H9 (cell line): ENCODE measurements at regions not wholly inside any gene's neighbourhood (a gene's known extent, or its start where the extent isn't known, plus 50 kb on each side); places are given as distances from the start of the nearest gene placed in this dataset.

ENCODE experiments used
- DNase-seq: peaks from one replicate; pipeline ENCODE4 v3.0.0-alpha.2; 2017
- H2AFZ ChIP-seq: one replicate; pipeline ENCODE4 v1.6.1; 2013; ENCODE audit warnings: mild to moderate bottlenecking, low read length, control low read depth, moderate library complexity
- H2AK5ac ChIP-seq: 2 replicates; pipeline ENCODE4 v1.6.1; 2013; ENCODE audit warnings: low read length, control low read depth, mixed read lengths; ENCODE audit not compliant: insufficient read length
- H2BK120ac ChIP-seq: one replicate; pipeline ENCODE4 v1.6.1; 2013; ENCODE audit warnings: low read depth, mild to moderate bottlenecking, low read length, control low read depth, inconsistent platforms; ENCODE audit not compliant: poor library complexity, severe bottlenecking
- H2BK12ac ChIP-seq: 2 replicates; pipeline ENCODE4 v1.6.1; 2013; ENCODE audit warnings: low read length, control low read depth, mixed read lengths, low read depth; ENCODE audit not compliant: insufficient read length
- H2BK15ac ChIP-seq: 2 replicates; pipeline ENCODE4 v1.6.1; 2013; ENCODE audit warnings: low read depth, low read length, control low read depth
- H2BK20ac ChIP-seq: one replicate; pipeline ENCODE4 v1.6.1; 2013; ENCODE audit warnings: low read depth, mild to moderate bottlenecking, low read length, control low read depth, inconsistent platforms; ENCODE audit not compliant: poor library complexity, severe bottlenecking
- H2BK5ac ChIP-seq: 2 replicates; pipeline ENCODE4 v1.6.1; 2013; ENCODE audit warnings: low read length, control low read depth, mixed read lengths; ENCODE audit not compliant: insufficient read length
- H3K14ac ChIP-seq: 2 replicates; pipeline ENCODE4 v1.6.1; 2013; ENCODE audit warnings: low read length, control low read depth; ENCODE audit not compliant: insufficient read depth
- H3K18ac ChIP-seq: 2 replicates; pipeline ENCODE4 v1.6.1; 2013; ENCODE audit warnings: low read depth, mild to moderate bottlenecking, mixed read lengths, low read length, control low read depth; ENCODE audit not compliant: insufficient read length
- H3K23ac ChIP-seq: 2 replicates; pipeline ENCODE4 v1.6.1; 2013; ENCODE audit warnings: low read length, control low read depth, mixed read lengths, low read depth; ENCODE audit not compliant: insufficient read length
- H3K23me2 ChIP-seq: 2 replicates; pipeline ENCODE4 v1.6.1; 2013; ENCODE audit warnings: low read depth, mild to moderate bottlenecking, mixed read lengths, low read length, control low read depth; ENCODE audit not compliant: insufficient read length, poor library complexity, severe bottlenecking
- H3K27ac ChIP-seq: 2 replicates; pipeline ENCODE4 v1.5.1; 2013; ENCODE audit warnings: low read length, control low read depth, mixed read lengths, low read depth; ENCODE audit not compliant: insufficient read length
- H3K27me3 ChIP-seq: 2 replicates; pipeline ENCODE4 v1.6.1; 2013; ENCODE audit warnings: low read length, control low read depth, inconsistent platforms; ENCODE audit not compliant: insufficient read depth
- H3K4ac ChIP-seq: 2 replicates; pipeline ENCODE4 v1.6.1; 2013; ENCODE audit warnings: low read depth, mild to moderate bottlenecking, control low read depth, inconsistent platforms, low read length, moderate library complexity
- H3K4me1 ChIP-seq: 2 replicates; pipeline ENCODE4 v1.6.1; 2013; ENCODE audit warnings: low read length, control low read depth, inconsistent platforms; ENCODE audit not compliant: insufficient read depth
- H3K4me2 ChIP-seq: 2 replicates; pipeline ENCODE4 v1.6.1; 2013; ENCODE audit warnings: low read length, control low read depth, mixed read lengths; ENCODE audit not compliant: insufficient read length, insufficient read depth
- H3K56ac ChIP-seq: 2 replicates; pipeline ENCODE4 v1.6.1; 2013; ENCODE audit warnings: low read depth, mild to moderate bottlenecking, mixed read lengths, low read length, control low read depth; ENCODE audit not compliant: insufficient read length
- H3K79me1 ChIP-seq: 2 replicates; pipeline ENCODE4 v1.6.1; 2013; ENCODE audit warnings: low read depth, mild to moderate bottlenecking, moderate library complexity, low read length, control low read depth, inconsistent platforms; ENCODE audit not compliant: insufficient read depth, poor library complexity, severe bottlenecking
- H3K79me2 ChIP-seq: 2 replicates; pipeline ENCODE4 v1.6.1; 2013; ENCODE audit warnings: low read length, control low read depth, inconsistent platforms; ENCODE audit not compliant: insufficient read depth
- H3K9ac ChIP-seq: 2 replicates; pipeline ENCODE4 v1.6.1; 2013; ENCODE audit warnings: low read length, control low read depth, mixed read lengths; ENCODE audit not compliant: insufficient read length; ENCODE audit errors: extremely low read depth
- H3K9me3 ChIP-seq: one replicate; pipeline ENCODE4 v1.6.1; 2013; ENCODE audit warnings: low read depth, low read length, inconsistent platforms; ENCODE audit not compliant: control insufficient read depth
- H3T11ph ChIP-seq: one replicate; pipeline ENCODE4 v1.6.1; 2013; ENCODE audit warnings: mild to moderate bottlenecking, low read length, control low read depth, inconsistent platforms
- H4K20me1 ChIP-seq: one replicate; pipeline ENCODE4 v1.6.1; 2013; ENCODE audit not compliant: control insufficient read depth, insufficient read length, insufficient read depth
- H4K5ac ChIP-seq: 2 replicates; pipeline ENCODE4 v1.6.1; 2013; ENCODE audit warnings: low read depth, mild to moderate bottlenecking, mixed read lengths, low read length, control low read depth; ENCODE audit not compliant: insufficient read length
- H4K8ac ChIP-seq: replicated peaks from 2 replicates; pipeline ENCODE4 v1.6.1; 2013; ENCODE audit warnings: low read length, control low read depth, mixed read lengths, low read depth; ENCODE audit not compliant: insufficient read length
- H4K91ac ChIP-seq: 2 replicates; pipeline ENCODE4 v1.6.1; 2013; ENCODE audit warnings: low read depth, mild to moderate bottlenecking, moderate library complexity, mixed read lengths, low read length, control low read depth; ENCODE audit not compliant: insufficient read length
- H3K27ac Mint-ChIP-seq, 3 experiments: 2 replicates in 2 of 3; 3 replicates in 1 of 3; pipeline ENCODE4 v1.8.0; 2020 to 2021; ENCODE audit warnings: mixed read lengths in 3 of 3, mild to moderate bottlenecking in 1 of 3, moderate library complexity in 1 of 3
- H3K27me3 Mint-ChIP-seq: 2 replicates; pipeline ENCODE4 v1.8.0; 2021; ENCODE audit warnings: low read depth, mild to moderate bottlenecking, moderate library complexity, mixed read lengths
- H3K36me3 Mint-ChIP-seq, 3 experiments: 2 replicates in 2 of 3; 3 replicates in 1 of 3; pipeline ENCODE4 v1.8.0; 2020 to 2021; ENCODE audit warnings: low read depth in 3 of 3, mixed read lengths in 3 of 3; ENCODE audit not compliant: insufficient read depth in 1 of 3
- H3K4me1 Mint-ChIP-seq, 2 experiments: 2 replicates each; pipeline ENCODE4 v1.8.0; 2020; ENCODE audit warnings: mixed read lengths in 2 of 2
- H3K4me3 Mint-ChIP-seq, 2 experiments: 2 replicates in 1 of 2; 3 replicates in 1 of 2; pipeline ENCODE4 v1.8.0; 2020 to 2021; ENCODE audit warnings: mild to moderate bottlenecking in 2 of 2, mixed read lengths in 2 of 2, moderate library complexity in 1 of 2
- H3K9me3 Mint-ChIP-seq, 2 experiments: 2 replicates in 1 of 2; 3 replicates in 1 of 2; pipeline ENCODE4 v1.8.0; 2020; ENCODE audit warnings: mild to moderate bottlenecking in 2 of 2, mixed read lengths in 2 of 2, moderate library complexity in 1 of 2
- CTCF ChIP-seq: fragments of 200-600 bp; sonication (generic); conservative IDR thresholded peaks from 3 replicates; pipeline ENCODE4 v1.8.0; 2021; ENCODE audit warnings: antibody characterized with exemption, mild to moderate bottlenecking
- WGBS: extraction: QIAGEN DNeasy Blood & Tissue Kit; methylation state at CpG from one replicate; pipeline ENCODE4 v1.1.7; 2013; ENCODE audit warnings: missing lambda C conversion rate, low lambda C conversion rate, mixed read lengths; ENCODE audit not compliant: insufficient read length; ENCODE audit errors: extremely low coverage; 5-methylcytosine and 5-hydroxymethylcytosine counted together

- H2BK15ac ChIP-seq, result no peak overlapping the region
- no peak overlapping the region for H4K8ac ChIP-seq
- no CpG with 5 or more reads among the region's 2 CpGs for WGBS
- Mint-ChIP-seq H3K36me3 (peaks cover 0 to 3% (median 0%) of the 10 kb centered on the region in 3 experiments; a peak in 1 of 7 replicates), H3K9me3 (peaks cover 2 to 12% of the 10 kb centered on the region in 2 experiments; a peak in 3 of 5 replicates), H3K4me3 (no peak overlapping the region), H3K4me1 (peaks cover 17 to 18% of the 10 kb centered on the region in 2 experiments), H3K27me3 (peaks cover 100% of the 10 kb centered on the region), H3K27ac (no peak overlapping the region)
- H2BK120ac ChIP-seq, result no peak overlapping the region
- no peak for TF ChIP-seq CTCF
- no peak overlapping the region for H3K14ac ChIP-seq
- no peak overlapping the region for H3K18ac ChIP-seq
- no peak overlapping the region for H3T11ph ChIP-seq
- no peak overlapping the region for H2AK5ac ChIP-seq
- H4K5ac ChIP-seq, result no peak overlapping the region
- no peak overlapping the region for H3K23ac ChIP-seq
- no peaks in the 10 kb centered on the region for H3K23me2 ChIP-seq
- no peaks in the 10 kb centered on the region for H3K79me1 ChIP-seq
- no peak overlapping the region for H2BK5ac ChIP-seq
- no peak for DNase-seq
- H3K4ac ChIP-seq, result no peak overlapping the region
- H2BK12ac ChIP-seq, result no peak overlapping the region
- H2BK20ac ChIP-seq, result no peak overlapping the region
- no peak overlapping the region for H3K56ac ChIP-seq
- 0 out of 2 replicates have a peak, but pooled peaks cover 3% of the 10 kb centered on the region for H3K4me1 ChIP-seq
- H2AFZ ChIP-seq, result no peak overlapping the region
- no peak overlapping the region for H3K9ac ChIP-seq
- no peaks in the 10 kb centered on the region for H3K79me2 ChIP-seq
- no peak overlapping the region for H3K27ac ChIP-seq
- H3K9me3 ChIP-seq, result no peaks in the 10 kb centered on the region
- peaks cover 55% of the 10 kb centered on the region for H3K27me3 ChIP-seq
- no peak overlapping the region for H4K91ac ChIP-seq
- no peaks in the 10 kb centered on the region for H4K20me1 ChIP-seq
- H3K4me2 ChIP-seq, result no peak overlapping the region
These were observed 278.8 kb downstream of the KIF20B start for GRCh38 chr10:89980166-89980565.
